DMS79 (cell line): ENCODE measurements at regions not wholly inside any gene's neighbourhood (a gene's known extent, or its start where the extent isn't known, plus 50 kb on each side); places are given as distances from the start of the nearest gene placed in this dataset.

Experiments
- DNase-seq: peaks from one replicate; lab custom pipeline; 2025; lab: John Stamatoyannopoulos, UW

DNA sequence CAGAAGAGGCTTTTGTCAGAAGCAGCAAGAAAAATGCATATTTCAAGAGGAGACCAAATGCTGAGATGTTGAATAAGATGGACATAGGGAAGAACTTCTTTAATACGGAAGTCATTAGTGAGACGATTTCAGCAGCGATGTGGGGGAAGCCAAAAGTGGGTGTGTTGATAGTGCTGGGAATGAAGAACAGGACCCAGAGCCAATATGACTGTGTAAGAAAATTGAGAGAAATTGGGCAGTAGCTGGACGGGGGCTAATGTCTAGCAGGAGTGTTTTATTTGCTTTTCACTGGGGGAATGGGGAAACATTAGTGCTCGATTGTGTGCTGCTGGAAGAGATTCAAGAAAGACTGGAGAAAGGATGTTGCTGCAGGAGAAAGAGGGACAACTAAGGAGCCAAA, 788.7 kb upstream of the KLHL29 start:
- no peak for DNase-seq

DNA sequence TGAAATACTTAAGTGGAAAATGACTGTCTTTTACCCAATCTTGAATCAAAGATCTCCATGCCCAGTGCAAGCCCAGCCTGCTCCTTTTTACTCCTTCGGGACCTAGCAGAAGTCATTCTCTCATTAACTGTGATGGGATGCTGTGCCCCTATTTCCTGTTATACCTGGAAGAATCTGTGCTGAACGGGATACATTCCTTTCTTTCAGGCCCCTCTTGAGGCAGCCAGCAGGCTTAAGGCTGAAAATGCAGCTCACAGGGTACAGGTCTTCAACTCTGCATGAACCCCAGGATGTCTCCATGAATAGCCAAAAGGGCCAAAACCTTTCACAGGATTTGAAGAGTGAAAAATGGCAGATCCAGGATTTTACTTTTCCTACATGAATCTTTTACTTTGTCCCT, 784.8 kb upstream of the KLHL29 start:
- no peak for DNase-seq

DNA sequence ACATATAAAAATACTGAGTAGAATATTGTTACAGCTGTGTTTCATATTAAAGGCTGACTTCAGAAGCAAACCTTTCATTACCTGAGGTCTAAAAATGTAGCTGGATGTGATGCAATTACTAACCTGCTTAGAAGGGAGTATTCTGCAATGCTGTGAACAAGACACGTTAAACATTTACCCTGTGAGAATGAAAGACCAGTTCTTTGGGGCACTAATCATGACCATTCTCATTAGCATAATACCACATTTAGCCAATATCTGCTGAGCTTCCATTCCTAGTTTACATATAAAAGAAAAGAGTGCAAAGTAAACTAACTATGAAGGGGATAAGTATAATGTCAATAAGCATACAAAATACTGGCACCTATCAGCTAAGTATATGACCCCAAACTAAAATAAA, 784.0 kb upstream of the KLHL29 start:
- no peak for DNase-seq

DNA sequence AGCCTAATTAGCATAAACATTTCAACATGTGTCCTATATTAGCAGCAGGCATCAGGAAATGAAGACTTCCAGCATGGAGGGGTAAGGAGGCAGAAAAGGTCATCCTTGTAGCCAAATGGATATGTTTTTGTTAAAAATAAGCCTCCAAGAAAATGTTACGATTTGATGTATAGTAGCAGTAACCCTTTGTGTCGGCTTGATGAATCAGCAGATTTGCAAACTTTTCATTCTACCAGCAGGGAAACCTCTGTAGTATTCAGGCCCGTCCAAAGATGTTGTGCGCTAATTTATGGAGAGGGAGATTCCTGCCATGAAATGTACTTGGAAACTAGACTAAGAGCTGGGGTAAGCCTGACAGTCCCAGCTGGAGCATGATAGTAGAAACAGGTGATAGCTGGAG, 780.8 kb upstream of the KLHL29 start:
- no peak for DNase-seq

DNA sequence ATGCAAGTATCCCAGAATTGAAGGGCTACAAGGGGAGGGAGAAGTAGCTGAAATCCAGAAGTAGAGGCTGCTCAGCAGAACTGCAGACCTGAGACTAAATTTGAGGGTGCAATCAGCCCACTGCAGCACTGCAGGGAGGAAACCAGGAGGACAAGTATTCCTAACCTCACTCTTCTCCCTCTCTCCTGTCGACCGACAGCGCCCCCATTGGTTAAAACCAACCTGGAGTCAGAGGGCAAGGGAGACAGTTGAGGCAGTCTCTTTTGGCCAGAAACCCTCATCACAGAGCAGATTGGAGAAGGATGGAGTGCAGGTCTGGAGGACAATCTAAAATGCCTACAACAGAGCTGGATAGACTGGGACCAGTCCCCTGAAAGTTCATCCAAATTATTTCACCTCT, 768.9 kb upstream of the KLHL29 start:
- no peak for DNase-seq

DNA sequence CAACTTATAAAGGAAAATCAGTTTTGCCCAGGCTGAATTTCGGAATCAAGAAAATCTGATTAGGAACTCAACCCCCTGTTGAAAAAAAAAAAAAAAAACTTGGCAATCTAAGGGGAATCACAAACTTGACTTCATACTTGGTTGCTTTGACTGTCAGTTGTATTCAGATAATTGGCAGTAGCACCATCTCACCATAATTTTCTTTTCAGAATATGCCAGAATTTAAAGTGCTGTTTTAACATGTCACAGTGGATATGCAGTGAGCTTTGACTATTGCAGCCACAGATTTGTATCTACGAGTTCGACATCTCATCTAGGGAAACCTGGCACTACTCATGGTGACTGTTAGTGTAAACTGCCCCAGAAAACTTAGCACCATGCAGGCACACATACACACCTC, 761.4 kb upstream of the KLHL29 start:
- no peak for DNase-seq

DNA sequence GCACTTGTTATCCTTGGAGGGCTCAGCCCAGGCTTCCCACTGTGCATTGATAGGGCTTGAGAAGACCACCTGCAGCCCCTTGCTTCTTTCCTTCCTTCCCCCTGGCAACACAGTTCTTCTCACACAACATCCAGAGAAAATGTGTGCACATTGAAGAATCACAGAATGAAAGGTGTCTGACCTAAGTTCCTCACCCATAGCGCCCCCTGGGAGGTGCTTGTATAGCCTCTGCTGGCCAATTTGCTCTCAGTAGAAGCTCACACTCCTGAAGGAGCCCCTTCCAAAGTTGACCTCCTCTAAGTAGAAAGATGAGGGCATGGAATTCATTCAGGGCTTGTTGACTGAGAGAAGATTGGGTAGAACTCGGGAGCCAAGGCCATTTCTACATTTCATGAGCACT, 758.4 kb upstream of the KLHL29 start:
- DNase-seq: no peak

DNA sequence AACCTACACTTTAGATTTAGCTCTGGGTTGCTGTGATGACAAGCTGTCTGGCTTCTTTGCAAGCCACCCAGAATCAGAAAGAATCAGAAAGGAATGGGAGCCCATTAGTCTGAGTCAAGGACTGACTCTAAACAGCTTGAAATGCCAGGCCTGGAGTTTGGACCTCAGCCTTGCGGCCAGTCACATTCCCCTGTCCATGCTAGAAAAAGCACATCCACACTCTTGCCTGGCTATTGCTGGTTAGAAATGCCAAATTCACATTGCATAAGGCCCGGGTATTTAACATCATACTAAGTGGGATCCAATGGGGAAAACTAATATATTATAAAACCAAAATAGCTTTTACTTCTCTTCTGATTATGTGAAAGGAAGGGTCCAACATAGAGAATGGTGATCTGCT, 756.8 kb upstream of the KLHL29 start:
- no peak for DNase-seq

DNA sequence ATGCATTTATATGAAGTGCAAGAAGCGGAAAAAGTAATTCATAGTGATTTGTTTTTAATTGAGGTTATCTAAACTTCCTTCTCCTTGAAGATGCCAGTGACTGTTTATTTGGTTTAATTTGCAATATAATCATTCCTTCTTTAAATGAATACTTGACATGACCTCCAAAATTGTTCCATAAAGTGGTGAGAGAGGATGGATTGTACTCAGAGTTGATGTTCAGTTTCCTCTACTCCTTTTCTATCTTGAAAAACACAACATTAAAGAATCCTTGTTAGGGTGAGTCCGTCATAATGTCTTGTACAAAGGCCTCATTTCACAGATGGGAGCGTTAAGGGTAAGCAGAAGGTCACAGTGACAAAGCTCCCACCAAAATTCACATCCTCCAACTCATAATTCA, 756.1 kb upstream of the KLHL29 start:
- no peak for DNase-seq

DNA sequence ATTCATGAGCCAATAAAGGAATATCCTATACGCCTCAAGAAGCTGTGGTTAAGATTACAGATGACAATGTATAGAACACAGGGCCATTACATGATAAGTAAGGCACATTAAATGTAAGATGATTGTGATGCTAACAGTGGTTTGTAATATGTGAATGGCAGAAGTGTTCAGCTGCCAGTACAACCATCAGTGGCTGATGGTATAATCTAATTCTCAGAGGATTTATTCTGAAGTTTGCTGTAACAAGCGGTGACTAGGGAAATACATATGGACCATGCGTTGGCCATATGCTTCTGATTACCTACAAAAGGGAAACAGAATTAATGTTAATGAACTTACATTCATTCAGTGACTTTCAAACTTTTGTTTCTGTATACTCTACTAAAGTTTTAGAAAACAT, 750.8 kb upstream of the KLHL29 start:
- no peak for DNase-seq

DNA sequence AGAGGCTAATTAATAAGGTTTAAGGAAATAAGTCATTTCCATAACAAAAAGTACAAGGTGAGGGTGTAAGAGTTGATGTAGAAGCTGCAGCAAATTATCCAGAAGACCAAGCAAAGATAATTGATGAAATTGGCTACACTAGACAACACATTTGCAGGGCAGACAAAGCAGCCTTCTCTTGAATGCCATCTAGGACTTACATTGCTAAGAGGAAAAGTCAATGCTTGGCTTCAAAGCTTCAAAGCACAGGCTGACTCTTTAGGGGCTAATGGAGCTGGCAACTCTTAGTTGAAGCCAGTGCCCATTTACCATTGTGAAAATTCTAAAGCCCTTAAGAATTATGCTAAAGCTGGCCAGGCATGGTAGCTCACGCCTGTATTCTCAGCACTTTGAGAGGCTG, 728.6 kb upstream of the KLHL29 start:
- DNase-seq: no peak

DNA sequence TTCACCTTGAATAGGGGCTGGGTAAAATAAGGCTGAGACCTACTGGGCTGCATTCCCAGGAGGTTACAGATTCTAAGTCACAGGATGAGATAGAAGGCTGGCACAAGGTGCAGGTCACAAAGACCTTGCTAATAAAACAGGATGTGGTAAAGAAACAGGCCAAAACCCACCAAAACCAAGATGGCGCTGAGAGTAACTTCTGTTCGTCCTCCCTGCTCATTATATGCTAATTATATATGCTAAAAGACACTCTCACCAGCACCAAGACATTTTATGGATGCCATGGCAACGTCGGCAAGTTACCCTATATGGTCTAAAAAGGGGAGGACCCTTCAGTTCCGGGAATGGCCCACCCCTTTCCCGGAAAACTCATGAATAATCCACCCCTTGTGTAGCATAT, 711.5 kb upstream of the KLHL29 start:
- no peak for DNase-seq

DNA sequence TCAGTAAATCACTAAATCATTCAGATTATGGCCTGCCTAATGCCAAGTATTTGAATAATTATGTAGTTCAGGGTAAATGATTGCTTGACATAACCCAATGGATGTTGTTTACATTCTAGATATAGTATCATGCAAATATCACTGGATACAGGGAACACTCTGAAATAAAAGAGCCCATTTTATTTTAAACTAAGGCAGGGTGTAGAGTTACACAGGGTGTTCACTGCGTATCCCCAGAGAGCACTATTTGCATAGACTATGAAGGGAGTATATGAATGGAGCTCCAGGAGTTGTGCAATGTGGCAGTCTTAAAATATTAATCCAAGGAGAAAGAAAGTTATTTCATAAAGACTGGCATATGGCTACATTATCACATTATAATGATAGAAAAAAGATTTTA, 701.1 kb upstream of the KLHL29 start:
- DNase-seq: no peak

DNA sequence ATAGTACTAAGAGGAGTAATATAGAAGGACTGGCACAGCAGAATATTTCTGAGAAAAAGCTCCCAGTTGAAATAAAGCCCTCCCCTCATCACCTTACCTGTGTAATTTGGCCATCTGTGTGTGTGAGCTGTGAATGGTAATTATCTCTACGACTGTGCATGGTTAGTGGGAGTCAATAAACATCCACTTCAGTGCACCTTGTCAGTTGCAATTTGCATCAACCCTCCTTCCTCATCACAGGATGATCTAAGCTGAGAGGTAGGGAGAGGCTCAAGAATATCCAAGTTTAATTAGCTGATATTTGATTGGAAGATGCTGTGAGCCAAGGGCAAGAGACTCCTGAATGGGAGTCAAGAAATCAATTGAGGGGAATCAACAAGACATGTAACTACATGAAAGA, 694.9 kb upstream of the KLHL29 start:
- no peak for DNase-seq

DNA sequence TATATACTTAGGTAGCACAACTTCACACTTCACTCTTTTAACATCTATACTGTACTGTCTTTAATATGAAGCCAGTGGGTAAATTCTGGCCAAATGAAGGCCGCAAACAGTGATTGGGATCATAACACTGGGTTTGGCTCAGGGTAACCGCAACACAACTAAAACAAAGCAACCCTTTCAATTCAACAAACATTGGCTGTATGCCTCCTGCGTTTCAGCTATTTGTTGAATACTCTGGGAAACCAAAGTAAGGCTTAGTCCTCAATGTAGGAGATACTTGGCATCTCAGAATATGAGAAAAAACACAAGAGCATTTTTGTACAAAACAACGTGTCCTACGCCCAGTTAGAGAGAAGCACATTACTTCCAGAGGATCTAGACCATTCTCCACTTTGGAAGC, 693.3 kb upstream of the KLHL29 start:
- no peak for DNase-seq

DNA sequence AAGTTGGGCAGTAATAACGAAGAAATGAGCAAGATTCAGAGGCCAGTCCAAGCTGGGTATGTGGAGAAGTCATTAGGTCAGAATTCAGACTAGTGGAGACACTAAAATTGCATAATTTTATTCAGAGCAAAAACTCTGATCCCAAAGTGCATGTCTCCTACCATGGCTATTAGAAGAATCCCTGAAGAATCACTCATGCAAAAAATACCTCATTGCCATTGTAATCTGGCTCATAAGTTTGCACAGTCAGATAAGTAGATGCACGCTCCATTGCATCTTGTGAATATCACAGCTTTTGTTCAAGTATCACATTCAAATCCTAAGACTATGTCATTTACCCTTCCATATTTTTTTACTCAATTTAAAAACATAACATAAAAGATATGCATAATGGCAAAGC, 692.2 kb upstream of the KLHL29 start:
- no peak for DNase-seq

DNA sequence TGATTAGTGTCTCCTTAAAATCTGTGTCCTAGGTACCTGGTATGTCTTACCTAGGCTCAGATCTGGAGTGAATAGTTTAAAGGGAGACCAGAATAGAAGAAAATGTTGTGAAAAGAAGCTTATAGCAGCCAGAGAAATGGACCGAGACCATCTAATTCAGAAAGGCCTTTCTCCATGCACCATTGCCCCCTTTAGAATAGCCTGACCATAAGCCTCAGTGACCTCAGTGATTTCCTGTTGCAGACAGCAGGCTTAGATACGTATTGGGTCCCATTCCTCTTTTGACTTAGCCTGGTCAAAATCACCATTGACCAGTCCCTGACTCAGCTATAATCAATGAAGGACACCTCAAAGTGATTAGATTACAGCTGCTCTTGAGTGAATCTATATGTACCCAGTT, 690.7 kb upstream of the KLHL29 start:
- no peak for DNase-seq

DNA sequence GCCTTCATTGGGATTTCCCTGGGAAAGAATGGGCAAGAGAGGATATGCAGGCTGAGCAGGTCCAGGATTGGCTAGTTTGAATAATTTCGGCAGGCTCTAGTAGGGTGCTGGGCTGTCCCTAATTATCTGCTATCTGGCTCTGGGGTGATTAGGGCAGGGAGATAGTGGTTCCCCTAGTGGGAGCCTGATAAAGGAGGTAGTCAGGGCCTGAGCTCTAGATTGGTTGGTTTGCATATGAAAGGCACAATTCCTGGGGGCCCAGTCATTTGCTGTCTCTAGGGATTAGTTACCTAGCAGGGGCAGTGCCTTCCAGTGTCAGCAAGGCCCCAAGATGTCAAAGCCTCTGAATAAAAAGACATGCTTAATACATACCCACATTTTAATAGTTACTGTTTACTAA, 690.1 kb upstream of the KLHL29 start:
- no peak for DNase-seq

DNA sequence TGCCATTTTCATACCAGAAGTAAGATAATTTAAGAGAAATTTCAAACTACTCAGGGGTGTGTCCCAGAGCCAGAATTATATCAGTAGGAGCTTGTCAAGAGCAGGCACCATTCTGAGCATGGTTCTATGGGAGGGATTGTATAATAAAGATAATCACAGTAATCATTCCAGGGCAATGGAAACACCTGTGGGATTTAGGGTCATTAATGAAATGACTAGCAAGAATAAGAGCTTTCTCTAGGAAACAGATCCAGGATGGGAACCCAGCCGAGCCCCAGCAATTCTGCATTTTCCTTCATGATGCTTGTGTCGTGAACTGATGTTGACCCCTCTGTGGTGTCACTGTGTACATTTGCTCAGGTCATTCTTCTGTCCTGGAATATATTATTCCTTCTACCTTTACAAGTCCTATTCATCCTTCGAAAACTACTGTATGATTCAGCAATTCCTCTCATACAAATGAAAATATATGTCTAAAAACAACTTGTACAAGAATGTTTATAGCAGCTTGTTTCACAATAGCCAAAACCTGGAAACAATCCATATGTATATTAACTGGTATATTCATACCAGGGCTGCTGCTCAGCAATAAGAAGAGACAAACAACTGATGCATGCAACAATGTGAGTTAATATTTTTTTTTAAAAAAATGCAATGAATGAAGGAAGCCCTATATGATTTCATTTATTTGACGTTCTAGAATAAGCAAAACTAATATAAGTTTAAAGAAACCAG, 687.8 kb upstream of the KLHL29 start:
- no peak for DNase-seq

DNA sequence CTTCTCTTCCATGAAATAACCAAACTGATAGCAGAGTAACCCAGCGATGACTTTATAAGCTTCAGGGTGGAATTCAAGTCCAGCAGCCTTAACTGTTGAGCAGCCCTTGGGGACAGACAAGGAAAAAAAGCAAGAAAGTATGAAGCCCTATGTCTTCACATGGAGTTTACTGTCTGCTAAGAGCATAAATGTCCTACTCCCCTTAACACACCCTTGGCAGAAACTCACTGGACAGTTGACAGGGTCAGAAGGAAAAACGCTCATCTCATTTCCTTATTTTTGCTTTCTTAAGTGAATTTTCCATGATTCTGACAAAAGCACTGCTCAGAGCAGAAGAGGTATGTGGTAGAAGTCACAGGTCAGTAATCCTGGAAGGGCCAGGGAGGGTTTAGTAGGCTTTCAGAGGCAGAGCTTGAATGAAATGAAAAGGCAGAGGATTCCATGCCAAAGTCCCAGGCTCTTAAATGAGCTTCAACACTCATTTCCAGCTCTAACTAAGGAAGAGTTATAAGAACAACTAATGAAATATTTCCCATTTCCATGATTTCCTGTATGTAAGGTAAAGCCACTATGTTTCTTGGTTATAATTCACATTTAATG, 683.3 kb upstream of the KLHL29 start:
- DNase-seq: no peak

DNA sequence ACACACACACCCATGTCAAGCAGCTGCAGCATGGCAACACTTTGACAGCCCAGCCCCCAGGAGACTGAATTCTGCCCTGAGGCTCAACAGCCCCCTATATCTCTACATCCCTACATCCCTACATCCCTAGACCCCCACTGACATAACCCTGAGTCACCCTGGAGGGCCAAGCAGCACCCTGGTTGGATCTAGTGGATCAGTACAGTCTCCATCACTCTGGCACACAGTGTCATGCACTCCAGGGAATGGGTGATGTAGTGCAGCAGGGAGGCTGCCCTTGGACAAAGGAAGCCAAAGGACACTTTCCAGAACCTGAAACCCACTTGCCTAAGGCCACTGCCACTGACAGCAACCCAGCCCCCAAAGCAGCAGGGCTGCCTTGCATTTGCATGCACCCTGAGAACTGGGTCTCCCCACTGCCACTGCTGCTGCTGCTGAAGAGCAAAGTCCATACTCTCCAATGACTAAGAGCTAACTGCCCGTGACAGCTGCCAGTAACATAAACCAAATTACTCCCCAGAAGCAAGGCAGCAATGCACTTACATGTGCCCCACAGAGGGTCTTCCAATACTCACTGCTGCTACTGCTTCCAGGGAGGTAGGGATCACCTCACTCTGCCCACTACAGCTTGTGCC, 681.6 kb upstream of the KLHL29 start:
- DNase-seq: no peak

DNA sequence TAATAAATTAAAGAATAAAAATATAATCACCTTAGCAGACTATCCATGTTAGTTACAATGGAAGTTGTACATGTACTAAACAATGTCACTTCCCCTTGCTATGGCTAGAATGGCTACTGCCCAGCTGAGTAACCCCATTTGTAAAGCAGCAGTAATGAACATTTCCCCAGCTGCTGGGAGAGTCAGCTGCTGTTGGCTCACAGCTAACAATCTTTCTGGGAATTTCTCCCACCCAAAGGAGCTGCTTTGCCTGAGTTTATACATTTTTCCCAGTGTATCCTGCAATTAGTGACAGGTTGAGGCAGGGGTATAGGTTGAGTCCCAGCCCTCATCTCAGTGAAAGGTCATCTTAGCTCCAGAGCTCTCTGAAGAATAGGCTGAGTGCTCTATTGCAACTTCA, 665.6 kb upstream of the KLHL29 start:
- DNase-seq: no peak

DNA sequence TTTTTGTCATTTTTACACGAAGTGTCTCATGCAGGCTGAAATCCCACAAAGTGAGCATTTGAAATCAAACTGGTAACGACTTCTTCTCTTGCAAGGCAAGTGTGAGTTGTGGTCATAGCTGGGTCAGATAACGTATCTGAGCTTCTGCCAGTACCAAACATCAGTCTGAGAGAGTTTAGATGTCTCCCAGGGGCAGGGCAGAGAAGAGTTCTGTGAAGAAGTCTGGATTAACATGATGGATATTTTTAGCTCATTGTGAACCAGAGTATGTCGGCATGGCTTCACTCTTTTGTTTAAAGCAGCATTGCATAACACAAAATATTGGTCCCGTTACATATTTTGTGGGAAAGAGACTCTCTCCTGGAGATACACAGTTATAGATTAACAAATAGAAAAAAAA, 655.5 kb upstream of the KLHL29 start:
- no peak for DNase-seq
